Dermis microvascular lymphatic vessel endothelial cell (primary cell): ENCODE measurements at regions not wholly inside any gene's neighbourhood (a gene's known extent, or its start where the extent isn't known, plus 50 kb on each side); places are given as distances from the start of the nearest gene placed in this dataset.
A peak's percentile ranks its signal among the peaks of the same experiment; 100 is the strongest.
"Not testable (repeated sequence)": the region's sequence is repeated elsewhere in the genome, so short reads cannot be mapped to it uniquely, and the experiment has no call there.

Source experiments
- DNase-seq, 2 donors: peaks; one replicate each; pipeline versions ENCODE4 v3.0.0 to v3.0.0-alpha.2; 2010; ENCODE audit warnings: low read depth in 2 of 2

DNA sequence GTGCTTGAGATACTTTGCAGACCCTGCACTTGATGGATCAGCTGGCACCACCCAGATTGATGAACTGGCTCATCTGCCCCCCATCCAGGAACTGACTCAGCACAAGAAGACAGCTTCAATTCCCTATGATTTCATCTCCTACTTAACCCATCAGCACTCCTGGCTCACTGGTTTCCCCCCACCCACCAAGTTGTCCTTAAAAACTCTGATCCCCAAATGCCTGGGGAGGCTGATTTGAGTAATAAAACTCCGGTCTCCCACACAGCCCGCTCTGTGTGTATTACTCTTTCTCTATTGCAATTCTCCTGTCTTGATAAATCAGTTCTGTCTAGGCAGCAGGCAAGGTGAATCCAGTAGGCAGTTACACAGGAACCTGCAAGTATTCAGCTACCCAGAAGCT is 102.1 kb upstream of the TMTC4 start:
- DNase-seq: not testable (repeated sequence)

DNA sequence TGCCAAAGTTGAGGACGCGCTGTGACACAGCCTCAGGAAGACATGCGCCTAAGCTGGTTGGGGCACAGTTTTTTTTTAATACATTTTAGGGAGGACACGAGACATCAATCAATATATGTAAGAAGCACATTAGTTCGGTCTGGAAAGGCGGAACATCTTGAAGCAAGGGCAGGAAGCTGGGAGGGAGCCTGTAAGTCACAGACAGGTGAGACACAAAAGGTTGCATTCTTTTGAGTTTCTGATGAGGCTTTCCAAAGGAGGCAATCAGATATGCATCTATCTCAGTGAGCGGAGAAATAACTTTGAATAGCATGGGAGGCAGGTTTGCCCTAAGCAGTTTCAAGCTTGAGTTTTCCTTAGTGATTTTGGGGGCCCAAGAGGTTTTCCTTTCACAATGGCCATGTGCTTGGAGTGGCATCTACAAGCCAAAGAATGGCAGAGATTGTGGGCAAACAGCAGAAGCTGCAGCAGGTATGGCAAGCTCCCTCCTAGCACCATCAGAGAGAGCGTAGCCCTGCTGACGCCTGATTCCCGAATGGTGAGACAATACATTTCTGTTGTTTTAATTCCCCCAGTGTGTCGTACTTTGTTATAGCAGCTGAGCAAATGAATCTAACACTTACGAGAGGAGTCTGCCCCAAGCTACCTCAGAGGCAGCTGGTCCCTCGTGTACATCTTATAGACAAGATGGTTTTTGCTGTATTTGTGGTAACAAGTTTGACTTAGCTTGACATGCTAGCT is 99.5 kb upstream of the TMTC4 start:
- no peak for DNase-seq

DNA sequence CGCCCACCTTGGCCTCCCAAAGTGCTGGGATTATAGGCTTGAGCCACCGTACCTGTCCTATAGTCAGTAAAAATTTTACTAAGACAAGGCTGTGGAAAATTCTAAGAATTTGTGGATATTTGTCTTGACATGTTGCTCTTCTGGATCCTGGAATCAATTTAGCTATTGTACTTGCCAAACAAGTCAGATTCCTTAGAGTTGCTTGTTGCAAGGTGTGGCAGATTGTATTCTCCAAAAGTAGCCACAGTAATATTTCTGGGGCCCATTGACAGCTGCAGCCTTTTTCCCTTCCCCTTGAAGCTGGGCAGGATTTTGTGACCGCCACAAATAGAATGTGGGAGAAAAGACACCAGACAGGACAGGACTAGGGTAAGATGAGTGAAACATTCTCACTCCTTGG is 98.8 kb upstream of the TMTC4 start:
- DNase-seq: no peak

DNA sequence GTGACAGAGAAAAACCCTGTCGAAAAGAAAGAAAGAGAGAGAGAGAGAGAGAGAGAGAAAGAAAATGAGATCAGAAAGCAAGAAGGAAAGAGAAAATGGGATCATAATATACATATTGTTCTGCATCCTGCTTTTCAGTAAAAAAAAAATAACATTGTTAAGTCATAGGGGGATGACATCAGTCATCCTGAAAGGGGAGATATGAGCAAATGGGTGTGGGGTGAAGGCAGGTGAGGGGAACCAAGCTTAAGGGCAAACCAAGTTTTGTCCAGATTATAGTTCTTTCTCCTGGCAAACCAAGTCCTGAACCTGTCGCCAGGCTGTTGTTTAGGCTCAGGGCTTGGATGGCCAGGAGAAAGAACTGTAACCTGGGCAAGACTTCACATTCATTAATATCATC is 92.6 kb upstream of the TMTC4 start:
- DNase-seq: no peak

DNA sequence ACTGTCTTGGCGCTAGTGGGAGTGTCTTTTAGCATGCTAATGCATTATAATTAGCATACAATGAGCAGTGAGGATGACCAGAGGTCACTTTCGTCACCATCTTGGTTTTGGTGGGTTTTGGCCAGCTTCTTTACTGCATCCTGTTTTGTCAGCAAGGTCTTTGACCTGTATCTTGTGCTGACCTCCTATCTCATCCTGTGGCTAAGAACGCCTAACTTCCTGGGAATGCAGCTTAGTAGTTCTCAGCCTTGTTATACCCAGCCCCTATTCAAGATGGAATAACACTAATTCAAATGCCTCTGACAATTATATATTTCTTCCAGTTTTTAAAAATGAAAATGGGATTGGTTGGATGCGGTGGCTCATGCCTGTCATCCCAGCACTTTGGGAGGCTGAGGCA is 92.0 kb upstream of the TMTC4 start:
- DNase-seq: peak in 1 of 2 donors; percentile 14

DNA sequence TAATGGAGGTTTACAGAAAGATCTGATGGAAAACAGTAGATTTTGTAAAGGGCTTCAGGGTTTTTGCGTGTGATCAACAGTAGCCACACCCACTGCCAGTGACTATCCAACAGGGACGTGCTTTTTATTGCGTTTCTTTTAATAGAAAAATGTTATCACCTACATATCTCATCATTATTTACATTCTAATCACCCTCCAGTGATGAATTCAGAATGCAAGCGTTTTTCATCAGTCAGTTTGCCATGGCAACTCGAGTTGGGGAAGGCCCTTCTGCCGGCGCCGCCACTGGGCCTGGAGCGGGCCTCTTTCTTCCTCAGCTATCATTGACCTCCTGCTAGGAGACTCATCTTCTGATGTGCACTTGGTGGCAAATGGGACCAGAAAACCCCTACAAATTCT is 90.3 kb upstream of the TMTC4 start:
- no peak for DNase-seq

DNA sequence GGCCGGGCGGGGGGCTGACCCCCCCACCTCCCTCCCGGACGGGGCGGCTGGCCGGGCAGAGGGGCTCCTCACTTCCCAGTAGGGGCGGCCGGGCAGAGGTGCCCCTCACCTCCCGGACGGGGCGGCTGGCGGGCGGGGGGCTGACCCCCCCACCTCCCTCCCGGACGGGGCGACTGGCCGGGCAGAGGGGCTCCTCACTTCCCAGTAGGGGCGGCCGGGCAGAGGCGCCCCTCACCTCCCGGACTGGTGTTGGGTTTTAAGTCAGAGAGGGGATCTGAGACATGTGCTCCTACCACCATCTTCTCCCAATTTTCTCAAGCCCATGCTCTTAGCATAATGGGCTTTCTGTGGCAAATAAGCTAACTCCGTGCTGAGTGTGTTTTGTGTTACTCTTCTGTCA is 87.5 kb upstream of the TMTC4 start:
- not testable (repeated sequence) for DNase-seq

DNA sequence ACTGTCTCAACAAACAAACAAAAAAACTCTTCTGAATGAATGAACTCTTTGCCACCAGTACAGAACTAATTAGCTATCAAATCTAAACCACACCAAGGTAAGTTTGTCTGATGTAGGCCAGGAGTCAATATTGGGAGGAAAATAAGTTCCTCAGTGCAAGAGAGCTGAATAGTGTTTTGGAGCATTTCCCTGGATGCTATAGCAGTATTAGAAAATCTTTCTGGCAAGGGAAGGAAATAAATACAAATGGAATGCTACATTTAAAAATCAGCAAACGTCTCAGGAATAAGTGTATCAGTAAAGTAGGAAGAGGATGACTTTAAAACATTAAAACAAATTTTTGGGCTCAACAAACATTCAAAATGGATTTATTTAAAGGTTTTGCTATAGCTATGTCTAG is 81.3 kb upstream of the TMTC4 start:
- DNase-seq: no peak

DNA sequence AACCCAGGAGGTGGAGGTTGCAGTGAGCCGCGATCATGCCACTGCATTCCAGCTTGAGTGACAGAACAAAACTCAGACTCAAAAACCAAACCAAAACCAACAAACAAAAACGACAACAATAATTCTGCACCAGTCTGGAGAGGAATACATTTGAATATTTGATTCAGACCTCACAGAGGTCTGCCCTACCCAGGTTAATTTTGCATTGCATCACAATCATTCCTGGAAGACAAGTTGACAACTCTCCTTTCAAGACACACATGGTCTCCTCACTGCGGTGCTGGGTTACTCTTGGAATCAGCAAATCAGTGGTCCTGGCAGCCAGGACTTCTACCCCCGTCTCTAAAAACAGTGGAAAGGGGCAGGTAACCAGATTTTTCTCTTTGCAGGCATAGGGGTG is 79.9 kb upstream of the TMTC4 start:
- no peak for DNase-seq

DNA sequence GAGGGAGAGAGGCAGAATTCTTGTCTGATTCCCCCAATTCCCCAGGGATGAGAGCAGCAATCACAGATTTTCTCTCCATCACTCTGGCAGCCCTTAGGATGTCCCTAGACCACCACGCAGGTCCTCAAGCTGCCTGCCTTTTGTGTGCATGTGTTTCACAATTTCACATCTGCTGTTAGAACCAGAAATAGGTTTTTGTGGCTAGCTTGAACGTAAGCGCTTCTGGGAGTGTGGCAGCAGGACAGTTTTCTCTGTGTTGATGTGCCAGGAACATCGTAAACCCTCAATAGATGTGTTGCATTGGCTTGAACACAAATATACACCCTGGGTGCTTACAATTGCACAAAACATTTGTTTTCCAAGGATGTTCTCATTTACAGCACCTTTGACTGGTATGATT is 78.8 kb upstream of the TMTC4 start:
- no peak for DNase-seq

DNA sequence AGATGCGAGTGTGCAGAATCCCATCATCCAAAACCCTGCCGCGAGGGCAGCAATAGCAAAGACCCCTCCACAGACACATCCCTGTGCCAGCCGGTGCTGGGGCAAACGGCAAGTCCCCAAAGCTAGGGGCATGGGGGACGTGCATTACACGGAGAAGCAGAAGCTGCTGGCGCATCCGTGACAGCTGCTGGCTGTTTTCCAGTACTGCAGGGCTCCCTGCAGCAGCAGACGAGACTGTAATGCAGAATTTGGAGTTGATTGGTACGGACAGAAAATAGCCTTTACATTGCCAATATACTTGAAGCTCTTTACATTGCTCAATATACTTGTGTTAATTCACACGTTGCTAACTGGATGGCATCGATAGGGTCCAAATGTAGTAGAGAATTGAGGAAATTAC is 77.2 kb upstream of the TMTC4 start:
- DNase-seq: no peak

DNA sequence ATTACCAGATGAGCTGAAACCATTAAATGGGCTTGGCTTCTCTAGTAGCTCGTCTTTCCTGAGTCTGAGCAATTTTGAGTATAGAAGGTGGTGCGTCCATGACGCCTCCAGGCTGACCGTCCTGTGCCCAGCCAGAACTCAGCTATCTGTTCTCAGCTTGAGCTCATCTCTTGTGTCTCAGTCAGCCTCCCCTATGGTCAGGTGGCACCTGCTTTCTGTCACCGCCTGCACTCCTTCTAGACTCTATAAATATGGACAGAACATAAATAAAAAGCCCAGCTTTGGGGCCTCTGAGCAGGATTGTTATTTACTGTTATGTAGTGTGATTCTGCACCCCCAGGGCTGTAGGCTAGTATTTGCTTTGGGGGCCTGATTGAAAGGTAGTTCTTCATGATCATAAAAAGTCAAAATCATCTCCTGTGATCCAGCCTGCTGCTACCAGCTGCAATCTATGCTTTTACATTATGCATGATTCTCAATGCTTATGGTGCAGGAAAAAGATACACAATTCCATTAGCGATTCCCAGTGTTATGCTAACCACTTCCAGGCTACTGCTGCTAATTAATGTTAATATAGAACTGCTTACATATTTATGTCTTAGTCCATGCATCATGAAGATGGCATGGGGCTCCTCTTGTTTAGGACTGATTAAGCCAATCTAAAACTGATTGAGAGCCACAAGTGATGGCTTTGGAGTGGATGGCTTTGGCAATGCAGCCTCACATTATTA is 72.5 kb upstream of the TMTC4 start:
- no peak for DNase-seq

DNA sequence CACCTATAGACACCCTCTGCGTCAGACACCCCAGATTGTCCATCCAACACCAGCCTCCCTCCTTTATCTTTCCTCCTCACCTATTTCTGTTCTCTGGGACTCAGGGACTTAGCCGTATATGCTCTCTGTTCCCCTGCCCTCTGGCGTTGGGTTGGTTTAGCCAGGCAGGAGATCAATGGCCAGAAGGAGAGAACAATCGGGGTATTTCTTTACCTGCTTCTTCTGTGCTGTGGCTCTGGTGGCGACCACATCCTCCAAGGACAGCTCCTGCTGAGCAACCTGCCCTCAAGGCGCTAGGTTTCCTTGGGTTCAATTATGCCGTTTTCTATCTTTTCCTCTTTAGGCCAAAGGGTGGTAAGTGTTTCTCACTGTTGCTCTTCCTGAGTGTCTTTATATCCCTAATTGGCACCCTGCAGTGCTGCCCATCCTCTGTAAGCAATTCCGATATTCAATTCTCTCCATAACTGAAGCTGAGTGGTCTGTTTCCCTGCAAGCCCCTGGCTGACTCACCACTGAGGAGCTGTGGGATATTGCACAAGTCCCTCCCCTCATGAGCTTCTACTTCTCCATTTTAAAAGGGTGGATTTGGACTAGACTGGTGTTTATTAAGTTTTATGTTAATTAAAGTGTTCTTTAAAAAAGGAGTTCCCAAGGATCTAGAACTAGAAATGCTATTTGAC is 63.7 kb upstream of the TMTC4 start:
- no peak for DNase-seq

DNA sequence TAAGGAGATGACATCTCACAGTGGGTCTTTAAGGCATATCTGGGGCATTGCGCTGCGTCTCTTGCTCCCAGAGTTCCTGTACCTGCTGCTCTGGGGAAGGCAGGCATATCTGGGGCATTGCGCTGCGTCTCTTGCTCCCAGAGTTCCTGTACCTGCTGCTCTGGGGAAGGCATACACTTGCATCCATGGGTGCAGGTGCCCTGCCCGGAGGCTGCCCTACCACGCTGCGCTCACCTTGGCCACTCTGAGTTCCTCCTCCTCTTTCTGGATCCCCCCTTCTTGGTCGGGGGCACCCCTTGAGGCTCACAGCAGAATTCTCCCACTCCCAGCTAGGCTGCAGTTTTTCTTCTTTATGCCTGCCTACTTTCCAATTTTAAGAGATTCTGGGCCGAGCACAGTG is 60.9 kb upstream of the TMTC4 start:
- no peak for DNase-seq

DNA sequence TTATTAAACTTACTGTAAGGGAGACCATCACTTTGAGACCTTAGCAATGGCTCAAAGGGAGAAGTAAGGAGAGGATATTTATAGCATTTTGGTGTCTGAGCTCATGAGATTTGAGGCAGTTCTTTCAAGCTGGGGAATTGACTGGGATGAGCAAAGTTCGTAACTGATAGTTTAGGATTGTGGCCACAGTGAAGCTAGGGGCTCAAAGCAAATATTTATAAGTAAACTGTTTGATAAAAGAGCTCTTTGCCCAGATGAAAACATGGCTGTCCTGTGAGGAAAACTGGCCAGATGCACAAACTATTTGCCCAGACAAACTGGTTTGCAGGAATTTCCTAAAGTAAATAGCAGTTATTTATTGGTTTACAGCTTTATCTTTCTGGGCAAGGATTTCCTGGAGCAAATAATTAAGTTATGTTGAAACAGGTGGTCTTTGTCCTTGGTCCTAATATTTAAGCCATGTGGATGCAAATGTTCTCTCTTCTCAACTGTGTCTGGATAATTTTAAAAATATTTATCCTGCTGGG is 59.7 kb upstream of the TMTC4 start:
- DNase-seq: no peak

DNA sequence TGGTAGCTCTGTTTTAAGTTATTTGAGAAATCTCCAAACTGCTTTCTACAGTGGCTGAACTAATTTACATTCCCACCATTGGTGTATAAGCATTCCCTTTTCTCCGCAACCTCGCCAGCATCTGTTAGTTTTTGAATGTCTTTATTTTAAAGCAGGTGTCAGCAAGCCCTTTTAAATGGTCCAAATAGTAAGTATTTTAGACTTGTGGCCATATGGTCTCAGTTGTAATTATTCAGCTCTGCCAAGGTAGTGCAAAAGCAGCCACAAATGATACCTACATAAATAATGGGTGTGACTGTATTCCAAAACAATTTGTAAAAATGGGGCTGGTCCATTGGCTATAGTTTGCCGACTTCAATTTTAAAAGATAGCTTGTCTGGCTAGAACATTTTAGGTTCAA is 58.7 kb upstream of the TMTC4 start:
- no peak for DNase-seq

DNA sequence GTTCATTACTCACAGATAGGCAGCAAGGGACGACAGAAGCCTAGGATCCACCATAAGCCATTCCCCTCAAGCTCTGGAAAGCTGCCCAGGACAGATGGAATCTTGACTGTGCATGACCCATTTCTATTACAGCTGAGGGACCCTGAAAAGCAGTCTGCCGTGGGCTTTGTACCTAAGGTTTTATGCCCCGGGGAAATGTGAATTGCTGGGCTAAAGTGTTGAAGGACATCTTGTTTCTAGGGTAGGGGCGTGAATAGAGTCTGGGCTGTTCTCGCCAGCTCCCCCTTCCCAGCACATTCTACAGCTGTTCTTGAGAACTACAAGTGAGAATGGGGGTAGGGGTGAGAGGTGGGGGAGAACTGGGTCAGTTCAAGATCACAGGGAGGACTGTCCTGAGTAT is 53.6 kb upstream of the TMTC4 start:
- DNase-seq: no peak

DNA sequence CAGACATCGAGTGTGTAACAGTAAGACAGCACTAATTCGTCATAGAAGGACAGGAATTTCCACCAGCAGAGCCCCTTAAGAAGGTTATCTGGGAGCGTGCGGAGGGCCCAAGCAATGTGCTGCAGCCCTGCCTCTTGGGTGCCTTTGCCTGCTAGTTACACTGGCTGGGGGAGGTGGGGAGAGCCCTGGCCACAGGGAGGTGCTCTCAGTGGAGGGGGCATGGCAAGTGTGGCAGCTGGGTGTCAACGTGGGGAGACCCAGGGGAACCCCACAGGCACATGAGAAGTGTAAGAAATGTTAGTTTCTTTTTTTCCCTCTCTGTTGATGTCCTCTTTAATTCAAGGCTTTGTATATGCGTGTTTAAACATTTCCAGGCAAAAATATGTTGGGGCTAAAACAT is 50.9 kb upstream of the TMTC4 start:
- DNase-seq: no peak

DNA sequence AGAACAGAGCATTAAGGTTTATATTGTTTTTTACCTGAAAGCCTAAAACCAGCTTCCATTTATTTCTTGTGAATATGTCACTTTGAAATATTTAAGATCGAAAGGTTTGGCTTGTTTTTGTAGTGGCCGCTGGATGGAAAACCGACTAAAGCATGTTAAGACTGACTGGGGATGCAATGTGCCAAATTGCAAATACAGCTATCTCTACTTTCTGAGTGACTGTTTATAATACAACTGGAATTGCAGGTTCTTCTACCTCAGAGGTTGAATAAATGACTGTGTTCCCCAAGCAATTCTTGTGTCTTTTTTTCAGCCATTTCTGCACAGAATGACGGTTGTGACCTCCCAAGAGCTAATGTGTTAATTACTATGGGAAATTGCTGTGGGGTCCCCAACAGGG is 50.0 kb upstream of the TMTC4 start:
- DNase-seq: no peak
